ENCODE measurements at regions not wholly inside any gene's neighbourhood (a gene's known extent, or its start where the extent isn't known, plus 50 kb on each side); places are given as distances from the start of the nearest gene placed in this dataset.
"Not testable (repeated sequence)": the region's sequence is repeated elsewhere in the genome, so short reads cannot be mapped to it uniquely, and the experiment has no call there.

GRCh38 chr9:74094037-74094436 lies 403.1 kb upstream of the RORB start:
- not testable (repeated sequence) for DNase-seq (ENCODE audit: low spot score)

- DNase-seq (ENCODE audit: low spot score), result no peak
Measured at GRCh38 chr9:74094766-74095165, 402.4 kb upstream of the RORB start.

GRCh38 chr9:74095925-74096324 lies 401.2 kb upstream of the RORB start:
- no peak for DNase-seq (ENCODE audit: low spot score)

GRCh38 chr9:74096420-74096819 lies 400.7 kb upstream of the RORB start:
- no peak for DNase-seq (ENCODE audit: low spot score)

GRCh38 chr9:74100042-74100441 lies 397.1 kb upstream of the RORB start:
- no peak for DNase-seq (ENCODE audit: low spot score)

GRCh38 chr9:74102148-74102547 lies 395.0 kb upstream of the RORB start:
- not testable (repeated sequence) for DNase-seq (ENCODE audit: low spot score)

GRCh38 chr9:74102702-74103101 lies 394.4 kb upstream of the RORB start:
- DNase-seq (ENCODE audit: low spot score), result no peak

- DNase-seq (ENCODE audit: low spot score), result no peak
Measured at GRCh38 chr9:74107692-74108091, 389.4 kb upstream of the RORB start.

- no peak for DNase-seq (ENCODE audit: low spot score)
Measured at GRCh38 chr9:74115976-74116375, 381.2 kb upstream of the RORB start.

GRCh38 chr9:74117151-74117550 lies 380.0 kb upstream of the RORB start:
- DNase-seq (ENCODE audit: low spot score), result no peak

- DNase-seq (ENCODE audit: low spot score), result peak; percentile 48
Measured at GRCh38 chr9:74117731-74118130, 379.4 kb upstream of the RORB start.

GRCh38 chr9:74120061-74120460 lies 377.1 kb upstream of the RORB start:
- DNase-seq (ENCODE audit: low spot score), result no peak

GRCh38 chr9:74120470-74120869 lies 376.7 kb upstream of the RORB start:
- no peak for DNase-seq (ENCODE audit: low spot score)

GRCh38 chr9:74122216-74122615 lies 374.9 kb upstream of the RORB start:
- no peak for DNase-seq (ENCODE audit: low spot score)

GRCh38 chr9:74122661-74123060 lies 374.5 kb upstream of the RORB start:
- peak; percentile 25 for DNase-seq (ENCODE audit: low spot score)

- peak; percentile 70 for DNase-seq (ENCODE audit: low spot score)
Measured at GRCh38 chr9:74125941-74126340, 371.2 kb upstream of the RORB start.

- DNase-seq (ENCODE audit: low spot score), result no peak
Measured at GRCh38 chr9:74132986-74133385, 364.1 kb upstream of the RORB start.

GRCh38 chr9:74133921-74134320 lies 363.2 kb upstream of the RORB start:
- no peak for DNase-seq (ENCODE audit: low spot score)

GRCh38 chr9:74138182-74138581 lies 359.0 kb upstream of the RORB start:
- DNase-seq (ENCODE audit: low spot score), result no peak

- DNase-seq (ENCODE audit: low spot score), result no peak
Measured at GRCh38 chr9:74140141-74140540, 357.0 kb upstream of the RORB start.

- no peak for DNase-seq (ENCODE audit: low spot score)
Measured at GRCh38 chr9:74147906-74148305, 349.2 kb upstream of the RORB start.

- DNase-seq (ENCODE audit: low spot score), result no peak
Measured at GRCh38 chr9:74172874-74173273, 324.3 kb upstream of the RORB start.

- DNase-seq (ENCODE audit: low spot score), result no peak
Measured at GRCh38 chr9:74173284-74173683, 323.9 kb upstream of the RORB start.

- not testable (repeated sequence) for DNase-seq (ENCODE audit: low spot score)
Measured at GRCh38 chr9:74197771-74198170, 299.4 kb upstream of the RORB start.

- no peak for DNase-seq (ENCODE audit: low spot score)
Measured at GRCh38 chr9:74205056-74205455, 292.1 kb upstream of the RORB start.
